HepG2 (cell line): ENCODE measurements at regions not wholly inside any gene's neighbourhood (a gene's known extent, or its start where the extent isn't known, plus 50 kb on each side); places are given as distances from the start of the nearest gene placed in this dataset.

Experiments
- IKZF1 ChIP-seq: fragments of 450-650 bp; IDR thresholded peaks from 2 replicates; pipeline ENCODE4 v1.7.1; 2016
- TF ChIP-seq, protein P1 (sequence below): sonication (generic); formaldehyde crosslinking; IDR thresholded peaks from 2 replicates; pipeline ENCODE4 v1.5.0; 2020; ENCODE audit warnings: mild to moderate bottlenecking, missing genetic modification reagents, moderate library complexity

DNA sequence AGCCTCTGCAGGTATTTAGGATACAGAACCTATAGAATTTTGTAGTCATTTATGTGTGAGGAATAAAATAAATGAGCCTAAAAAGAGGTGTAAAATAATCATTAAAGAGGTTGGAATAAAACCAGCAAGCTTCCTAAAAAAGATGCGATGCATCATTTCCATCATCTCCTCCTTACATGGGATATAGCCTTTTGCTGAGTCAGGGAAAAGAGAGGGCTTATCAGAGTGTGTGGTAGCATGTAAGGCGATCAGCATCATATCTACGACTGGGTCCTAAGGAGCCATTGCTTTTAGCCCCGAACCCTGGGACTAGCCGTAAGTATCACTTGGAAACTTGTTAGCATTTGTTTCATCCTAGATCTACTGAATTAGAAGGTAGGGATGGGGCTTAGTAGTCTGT, 94.9 kb downstream of the DTWD1 start:
- TF ChIP-seq, protein P1, sequence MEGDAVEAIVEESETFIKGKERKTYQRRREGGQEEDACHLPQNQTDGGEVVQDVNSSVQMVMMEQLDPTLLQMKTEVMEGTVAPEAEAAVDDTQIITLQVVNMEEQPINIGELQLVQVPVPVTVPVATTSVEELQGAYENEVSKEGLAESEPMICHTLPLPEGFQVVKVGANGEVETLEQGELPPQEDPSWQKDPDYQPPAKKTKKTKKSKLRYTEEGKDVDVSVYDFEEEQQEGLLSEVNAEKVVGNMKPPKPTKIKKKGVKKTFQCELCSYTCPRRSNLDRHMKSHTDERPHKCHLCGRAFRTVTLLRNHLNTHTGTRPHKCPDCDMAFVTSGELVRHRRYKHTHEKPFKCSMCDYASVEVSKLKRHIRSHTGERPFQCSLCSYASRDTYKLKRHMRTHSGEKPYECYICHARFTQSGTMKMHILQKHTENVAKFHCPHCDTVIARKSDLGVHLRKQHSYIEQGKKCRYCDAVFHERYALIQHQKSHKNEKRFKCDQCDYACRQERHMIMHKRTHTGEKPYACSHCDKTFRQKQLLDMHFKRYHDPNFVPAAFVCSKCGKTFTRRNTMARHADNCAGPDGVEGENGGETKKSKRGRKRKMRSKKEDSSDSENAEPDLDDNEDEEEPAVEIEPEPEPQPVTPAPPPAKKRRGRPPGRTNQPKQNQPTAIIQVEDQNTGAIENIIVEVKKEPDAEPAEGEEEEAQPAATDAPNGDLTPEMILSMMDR (CRISPR knock-in tag), result no peak
- TF ChIP-seq IKZF1, result no peak
